ENCODE measurements at regions not wholly inside any gene's neighbourhood (a gene's known extent, or its start where the extent isn't known, plus 50 kb on each side); places are given as distances from the start of the nearest gene placed in this dataset.

DNA sequence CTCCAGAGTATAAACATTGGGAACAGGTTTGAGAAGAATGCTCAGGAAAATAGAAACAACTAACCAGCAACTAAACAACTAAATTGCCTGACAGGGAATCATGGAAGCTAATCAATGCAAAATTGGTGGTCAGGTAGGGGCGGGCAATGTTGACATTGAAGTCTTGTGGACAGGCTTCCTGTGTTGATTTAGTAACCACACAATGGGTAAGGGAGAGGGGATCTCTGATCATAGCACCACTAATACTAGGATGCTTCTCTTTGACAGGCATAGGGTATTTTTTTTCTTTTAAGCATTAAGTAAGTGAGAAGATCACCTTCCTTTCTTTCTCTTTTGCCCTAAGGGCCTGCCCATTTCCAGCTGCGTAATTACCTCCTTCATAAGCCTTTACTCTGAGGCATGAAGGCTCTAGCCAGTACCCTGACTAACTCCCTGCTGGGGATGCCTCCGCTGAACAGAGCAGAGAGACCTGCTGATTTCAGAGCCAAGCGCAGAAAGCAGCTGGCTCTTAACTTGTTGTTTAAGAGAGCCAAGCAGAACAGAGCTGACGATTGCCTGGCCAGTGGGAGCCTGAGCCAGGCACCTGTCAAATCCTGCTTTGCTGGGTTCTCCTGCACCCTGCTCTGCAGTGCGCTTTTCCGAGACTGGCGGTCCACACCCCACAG, 118.7 kb downstream of the BMP2 start:
- H3K4me1 ChIP-seq (ENCODE audit: control insufficient read depth in 2 of 3, insufficient read depth in 2 of 3, low read depth in 1 of 3, low read length in 3 of 3): no peaks in the 10 kb centered on the region
- H3K9me3 ChIP-seq (ENCODE audit: control insufficient read depth in 2 of 3, insufficient read depth in 1 of 3, low read length in 3 of 3): no peaks in the 10 kb centered on the region
- H3K36me3 ChIP-seq (ENCODE audit: control insufficient read depth in 2 of 3, insufficient read depth in 3 of 3, low read length in 3 of 3): no peaks in the 10 kb centered on the region
- FAIRE-seq (no peak), DNase-seq (no peak)
- H3K27me3 ChIP-seq (ENCODE audit: control insufficient read depth, insufficient read depth, low read length): no peaks in the 10 kb centered on the region
- TF ChIP-seq, protein P1, sequence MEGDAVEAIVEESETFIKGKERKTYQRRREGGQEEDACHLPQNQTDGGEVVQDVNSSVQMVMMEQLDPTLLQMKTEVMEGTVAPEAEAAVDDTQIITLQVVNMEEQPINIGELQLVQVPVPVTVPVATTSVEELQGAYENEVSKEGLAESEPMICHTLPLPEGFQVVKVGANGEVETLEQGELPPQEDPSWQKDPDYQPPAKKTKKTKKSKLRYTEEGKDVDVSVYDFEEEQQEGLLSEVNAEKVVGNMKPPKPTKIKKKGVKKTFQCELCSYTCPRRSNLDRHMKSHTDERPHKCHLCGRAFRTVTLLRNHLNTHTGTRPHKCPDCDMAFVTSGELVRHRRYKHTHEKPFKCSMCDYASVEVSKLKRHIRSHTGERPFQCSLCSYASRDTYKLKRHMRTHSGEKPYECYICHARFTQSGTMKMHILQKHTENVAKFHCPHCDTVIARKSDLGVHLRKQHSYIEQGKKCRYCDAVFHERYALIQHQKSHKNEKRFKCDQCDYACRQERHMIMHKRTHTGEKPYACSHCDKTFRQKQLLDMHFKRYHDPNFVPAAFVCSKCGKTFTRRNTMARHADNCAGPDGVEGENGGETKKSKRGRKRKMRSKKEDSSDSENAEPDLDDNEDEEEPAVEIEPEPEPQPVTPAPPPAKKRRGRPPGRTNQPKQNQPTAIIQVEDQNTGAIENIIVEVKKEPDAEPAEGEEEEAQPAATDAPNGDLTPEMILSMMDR (IDR thresholded peaks at IDR 0.05; ENCODE audit: borderline replicate concordance, extremely low read depth, insufficient read depth): no peak
- H3K9ac ChIP-seq (ENCODE audit: low read length in 3 of 3): no peak overlapping the region
- no peak overlapping the region for H3K27ac ChIP-seq (ENCODE audit: low read depth in 2 of 2, low read length in 2 of 2)
- intact Hi-C loops (cut with DNase I): no loop called here
- no peak overlapping the region for H3K4me3 ChIP-seq (ENCODE audit: low read length in 3 of 3)

DNA sequence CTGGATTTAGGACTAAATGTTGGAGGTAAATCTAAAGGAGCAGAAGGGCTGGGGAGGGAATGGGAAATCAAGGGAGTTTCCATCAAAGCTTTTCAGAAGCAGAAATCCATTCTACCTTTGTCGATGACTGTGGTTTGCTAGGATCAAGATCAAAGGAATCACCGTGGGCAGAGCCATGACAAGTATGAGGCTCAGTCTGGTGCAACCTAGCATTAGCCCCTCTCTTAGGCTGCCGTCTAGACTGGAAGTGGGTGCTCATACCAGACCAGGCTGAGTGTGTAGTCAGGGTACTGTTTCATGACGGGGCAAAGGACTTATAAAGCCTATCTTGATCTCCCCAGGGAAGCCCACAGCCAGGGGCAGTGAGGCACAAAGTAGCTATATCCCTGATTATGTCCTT, 120.5 kb downstream of the BMP2 start:
- FAIRE-seq (no peak), DNase-seq (no peak)
- H3K9ac ChIP-seq (ENCODE audit: low read length in 3 of 3): no peak overlapping the region
- H3K27me3 ChIP-seq (ENCODE audit: control insufficient read depth, insufficient read depth, low read length): no peaks in the 10 kb centered on the region
- H3K36me3 ChIP-seq (ENCODE audit: control insufficient read depth in 2 of 3, insufficient read depth in 3 of 3, low read length in 3 of 3): no peaks in the 10 kb centered on the region
- no peaks in the 10 kb centered on the region for H3K4me1 ChIP-seq (ENCODE audit: control insufficient read depth in 2 of 3, insufficient read depth in 2 of 3, low read depth in 1 of 3, low read length in 3 of 3)
- TF ChIP-seq, protein P1 (IDR thresholded peaks at IDR 0.05; ENCODE audit: borderline replicate concordance, extremely low read depth, insufficient read depth): no peak
- H3K27ac ChIP-seq (ENCODE audit: low read depth in 2 of 2, low read length in 2 of 2): no peak overlapping the region
- no peak overlapping the region for H3K4me3 ChIP-seq (ENCODE audit: low read length in 3 of 3)
- no peaks in the 10 kb centered on the region for H3K9me3 ChIP-seq (ENCODE audit: control insufficient read depth in 2 of 3, insufficient read depth in 1 of 3, low read length in 3 of 3)
- intact Hi-C loops (cut with DNase I): no loop called here

DNA sequence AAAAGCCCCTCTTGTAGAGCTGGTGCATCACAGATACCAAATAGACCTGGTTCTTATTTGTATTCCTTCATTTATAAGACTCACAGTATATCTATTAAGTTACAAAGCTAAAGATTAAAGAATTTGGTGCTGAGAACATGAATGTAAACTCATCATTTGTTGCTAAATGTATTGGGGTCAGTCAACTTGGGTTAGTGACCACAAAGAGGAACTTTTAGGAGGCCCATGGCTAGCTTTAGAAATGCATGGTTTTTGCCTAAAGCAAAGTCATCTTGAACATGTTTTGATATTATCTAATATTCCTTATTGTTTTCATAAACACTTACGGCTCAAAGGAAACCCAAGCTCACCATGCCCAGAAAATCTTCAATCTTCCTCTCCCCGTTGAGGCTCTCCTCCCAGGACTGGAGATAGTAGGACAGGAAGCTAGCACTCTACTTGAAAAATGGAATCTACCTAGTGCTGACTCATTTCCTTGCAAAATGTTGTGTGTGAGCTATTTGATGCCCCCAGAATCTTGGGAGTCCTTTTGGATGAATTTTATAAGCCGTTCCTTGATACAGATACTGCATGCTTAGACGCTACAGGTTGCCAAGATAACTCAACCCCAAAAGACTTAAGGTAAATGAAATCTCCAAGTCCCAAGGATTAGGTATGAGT, 121.4 kb downstream of the BMP2 start:
- DNase-seq (no peak), FAIRE-seq (no peak)
- Histone ChIP-seq H3K4me3 (ENCODE audit: low read length in 3 of 3) (no peak overlapping the region), H3K27ac (ENCODE audit: low read depth in 2 of 2, low read length in 2 of 2) (no peak overlapping the region), H3K4me1 (ENCODE audit: control insufficient read depth in 2 of 3, insufficient read depth in 2 of 3, low read depth in 1 of 3, low read length in 3 of 3) (no peaks in the 10 kb centered on the region), H3K36me3 (ENCODE audit: control insufficient read depth in 2 of 3, insufficient read depth in 3 of 3, low read length in 3 of 3) (no peaks in the 10 kb centered on the region), H3K9me3 (ENCODE audit: control insufficient read depth in 2 of 3, insufficient read depth in 1 of 3, low read length in 3 of 3) (no peaks in the 10 kb centered on the region), H3K9ac (ENCODE audit: low read length in 3 of 3) (no peak overlapping the region), H3K27me3 (ENCODE audit: control insufficient read depth, insufficient read depth, low read length) (no peaks in the 10 kb centered on the region)
- intact Hi-C loops (cut with DNase I): no loop called here
- TF ChIP-seq, protein P1 (IDR thresholded peaks at IDR 0.05; ENCODE audit: borderline replicate concordance, extremely low read depth, insufficient read depth): no peak
